MM.1S (cell line): ENCODE measurements at regions not wholly inside any gene's neighbourhood (a gene's known extent, or its start where the extent isn't known, plus 50 kb on each side); places are given as distances from the start of the nearest gene placed in this dataset.

Experiments used
- DNase-seq: peaks from one replicate; pipeline ENCODE4 v3.0.0-alpha.2; 2015
- H2AFZ ChIP-seq: fragments of 300-600 bp; sonication (generic); 2 replicates; pipeline ENCODE4 v1.6.0; 2016; ENCODE audit warnings: antibody characterized with exemption, low read length
- H3F3A ChIP-seq: fragments of 300-600 bp; sonication (generic); 2 replicates; pipeline ENCODE4 v1.6.1; 2016; ENCODE audit warnings: mild to moderate bottlenecking, antibody characterized with exemption, low read length, moderate library complexity, mixed read lengths; ENCODE audit not compliant: insufficient read depth
- H3K27ac ChIP-seq: fragments of 300-600 bp; sonication (generic); 2 replicates; pipeline ENCODE4 v1.5.1; 2016; ENCODE audit warnings: mild to moderate bottlenecking, low read length
- H3K27me3 ChIP-seq: fragments of 300-600 bp; sonication (generic); replicated peaks from 2 replicates; pipeline ENCODE4 v1.6.0; 2016; ENCODE audit warnings: low read length; ENCODE audit not compliant: insufficient read depth
- H3K36me3 ChIP-seq: fragments of 300-600 bp; sonication (generic); replicated peaks from 2 replicates; pipeline ENCODE4 v1.6.1; 2016; ENCODE audit warnings: mild to moderate bottlenecking, low read length, mixed read lengths; ENCODE audit not compliant: insufficient read depth
- H3K4me1 ChIP-seq: fragments of 300-600 bp; sonication (generic); 2 replicates; pipeline ENCODE4 v1.6.1; 2016; ENCODE audit warnings: low read length, mixed read lengths
- H3K4me2 ChIP-seq: fragments of 300-600 bp; sonication (generic); 2 replicates; pipeline ENCODE4 v1.6.0; 2016; ENCODE audit warnings: low read depth, low read length
- H3K4me3 ChIP-seq: fragments of 300-600 bp; sonication (generic); 2 replicates; pipeline ENCODE4 v1.5.1; 2016; ENCODE audit warnings: low read length, mixed read lengths
- H3K79me2 ChIP-seq: fragments of 300-600 bp; sonication (generic); 2 replicates; pipeline ENCODE4 v1.6.1; 2016; ENCODE audit warnings: mixed run types, low read length, mixed read lengths
- H3K9ac ChIP-seq: fragments of 300-600 bp; sonication (generic); 2 replicates; pipeline ENCODE4 v1.6.1; 2016; ENCODE audit warnings: low read length, mixed read lengths
- H3K9me2 ChIP-seq: fragments of 300-600 bp; sonication (generic); replicated peaks from 2 replicates; pipeline ENCODE4 v1.6.1; 2016; ENCODE audit warnings: mild to moderate bottlenecking, low read length, mixed read lengths; ENCODE audit not compliant: insufficient read depth
- H3K9me3 ChIP-seq: fragments of 300-600 bp; sonication (generic); replicated peaks from 2 replicates; pipeline ENCODE4 v1.6.1; 2016; ENCODE audit warnings: mild to moderate bottlenecking, low read length, mixed read lengths; ENCODE audit not compliant: insufficient read depth
- H4K20me1 ChIP-seq: fragments of 300-600 bp; sonication (generic); 2 replicates; pipeline ENCODE4 v1.6.1; 2016; ENCODE audit warnings: mild to moderate bottlenecking, low read length, moderate library complexity, mixed read lengths; ENCODE audit not compliant: insufficient read depth
- EZH2 ChIP-seq: fragments of 300-600 bp; sonication (generic); optimal IDR thresholded peaks from 2 replicates; pipeline ENCODE3; 2017; ENCODE audit warnings: low read depth, mild to moderate bottlenecking, antibody characterized with exemption, low read length, mixed read lengths
- EZH2phosphoT487 ChIP-seq: fragments of 300-600 bp; sonication (generic); IDR thresholded peaks from 2 replicates; pipeline ENCODE4 v1.6.1; 2018; ENCODE audit warnings: antibody characterized with exemption, low read length
- TF ChIP-seq, protein P1 (sequence below): fragments of 300-600 bp; sonication (generic); IDR thresholded peaks from 2 replicates; pipeline ENCODE4 v1.5.1; 2016; ENCODE audit warnings: antibody characterized with exemption, low read length, mixed read lengths

DNA sequence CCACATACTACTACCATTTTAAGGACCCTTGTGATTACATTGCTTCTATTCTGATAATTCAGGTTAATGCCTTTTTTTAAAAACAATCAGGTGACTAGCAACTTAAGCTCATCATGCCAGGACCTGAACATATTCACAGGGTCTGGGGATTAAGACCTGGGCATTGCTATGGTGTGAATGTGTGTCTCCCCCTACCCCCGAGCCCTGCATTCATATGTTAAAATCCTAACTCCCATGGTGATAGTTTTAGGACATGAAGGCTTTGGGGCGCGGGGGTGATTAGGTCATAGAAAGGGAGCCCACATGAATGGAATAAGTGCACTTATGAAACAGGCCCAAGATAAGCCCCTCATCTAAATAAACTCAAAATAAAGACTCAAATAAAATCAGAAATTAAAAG is 734.4 kb upstream of the PABPC4L start:
- H4K20me1 ChIP-seq = no peaks in the 10 kb centered on the region
- H3F3A ChIP-seq = no peaks in the 10 kb centered on the region
- no peak for DNase-seq
- no peaks in the 10 kb centered on the region for H3K27me3 ChIP-seq
- H3K79me2 ChIP-seq = no peaks in the 10 kb centered on the region
- H3K36me3 ChIP-seq = no peaks in the 10 kb centered on the region
- H3K4me2 ChIP-seq = no peak overlapping the region
- H3K9ac ChIP-seq = no peak overlapping the region
- H3K9me2 ChIP-seq = no peaks in the 10 kb centered on the region
- H3K9me3 ChIP-seq = no peaks in the 10 kb centered on the region
- no peak overlapping the region for H3K4me3 ChIP-seq
- H3K27ac ChIP-seq = no peak overlapping the region
- H2AFZ ChIP-seq = no peak overlapping the region
- no peaks in the 10 kb centered on the region for H3K4me1 ChIP-seq
- TF ChIP-seq EZH2phosphoT487 = no peak
- TF ChIP-seq, protein P1, sequence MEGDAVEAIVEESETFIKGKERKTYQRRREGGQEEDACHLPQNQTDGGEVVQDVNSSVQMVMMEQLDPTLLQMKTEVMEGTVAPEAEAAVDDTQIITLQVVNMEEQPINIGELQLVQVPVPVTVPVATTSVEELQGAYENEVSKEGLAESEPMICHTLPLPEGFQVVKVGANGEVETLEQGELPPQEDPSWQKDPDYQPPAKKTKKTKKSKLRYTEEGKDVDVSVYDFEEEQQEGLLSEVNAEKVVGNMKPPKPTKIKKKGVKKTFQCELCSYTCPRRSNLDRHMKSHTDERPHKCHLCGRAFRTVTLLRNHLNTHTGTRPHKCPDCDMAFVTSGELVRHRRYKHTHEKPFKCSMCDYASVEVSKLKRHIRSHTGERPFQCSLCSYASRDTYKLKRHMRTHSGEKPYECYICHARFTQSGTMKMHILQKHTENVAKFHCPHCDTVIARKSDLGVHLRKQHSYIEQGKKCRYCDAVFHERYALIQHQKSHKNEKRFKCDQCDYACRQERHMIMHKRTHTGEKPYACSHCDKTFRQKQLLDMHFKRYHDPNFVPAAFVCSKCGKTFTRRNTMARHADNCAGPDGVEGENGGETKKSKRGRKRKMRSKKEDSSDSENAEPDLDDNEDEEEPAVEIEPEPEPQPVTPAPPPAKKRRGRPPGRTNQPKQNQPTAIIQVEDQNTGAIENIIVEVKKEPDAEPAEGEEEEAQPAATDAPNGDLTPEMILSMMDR = no peak
- no peak for TF ChIP-seq EZH2

GRCh38 chr4:134935320-134935719 is 733.7 kb upstream of the PABPC4L start:
- Histone ChIP-seq H3K9ac (no peak overlapping the region), H3K36me3 (no peaks in the 10 kb centered on the region), H3K4me1 (no peaks in the 10 kb centered on the region), H3K4me2 (no peak overlapping the region), H3K9me2 (no peaks in the 10 kb centered on the region), H3K4me3 (no peak overlapping the region), H2AFZ (no peak overlapping the region), H3K27ac (no peak overlapping the region), H3K79me2 (no peaks in the 10 kb centered on the region), H3K9me3 (no peaks in the 10 kb centered on the region), H3F3A (no peaks in the 10 kb centered on the region), H3K27me3 (no peaks in the 10 kb centered on the region), H4K20me1 (no peaks in the 10 kb centered on the region)
- TF ChIP-seq EZH2phosphoT487 (no peak), EZH2 (no peak)
- TF ChIP-seq, protein P1 = peak; percentile 53
- peak; percentile 16 for DNase-seq

DNA sequence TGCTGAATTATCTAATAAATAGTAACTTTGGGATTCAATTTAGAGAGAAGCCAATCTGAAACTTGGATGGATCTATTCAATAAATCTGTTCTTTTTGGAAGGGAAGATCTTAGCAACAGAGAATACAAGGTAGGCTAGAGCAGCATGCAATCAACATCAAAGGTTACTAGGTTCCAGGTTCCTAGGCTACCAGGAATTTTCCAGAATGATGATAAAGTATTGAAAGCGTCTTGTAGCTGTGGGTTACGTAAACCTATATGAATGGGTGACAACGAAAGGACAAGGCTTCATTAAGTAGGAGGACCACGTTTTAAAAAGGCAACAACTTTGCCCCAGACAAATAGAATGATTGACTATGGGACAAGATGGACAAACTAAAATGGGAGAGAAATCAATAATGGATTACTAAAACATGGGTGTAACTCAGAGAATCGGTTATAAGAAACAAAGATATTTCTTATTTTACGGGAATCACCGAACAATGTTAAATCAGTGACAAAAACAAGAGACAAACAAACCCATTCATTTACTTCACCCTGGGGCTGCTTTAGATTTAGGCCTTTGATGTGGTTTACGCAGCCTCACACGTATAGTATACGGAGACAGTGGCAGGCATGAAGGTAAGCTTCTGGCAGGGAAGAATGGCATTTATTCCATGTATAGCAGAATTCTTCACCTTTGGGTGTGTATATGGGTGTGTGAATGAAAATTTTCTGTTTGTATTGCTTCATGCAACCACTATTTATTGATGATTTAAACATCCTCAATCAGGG is 732.6 kb upstream of the PABPC4L start:
- Histone ChIP-seq H3K27me3 (no peaks in the 10 kb centered on the region), H3K9me3 (no peaks in the 10 kb centered on the region), H3K4me3 (no peak overlapping the region), H3K4me1 (no peaks in the 10 kb centered on the region), H3F3A (no peaks in the 10 kb centered on the region), H3K36me3 (no peaks in the 10 kb centered on the region), H3K9ac (no peak overlapping the region), H3K9me2 (no peaks in the 10 kb centered on the region), H4K20me1 (no peaks in the 10 kb centered on the region), H3K4me2 (no peak overlapping the region), H3K27ac (no peak overlapping the region), H2AFZ (no peak overlapping the region), H3K79me2 (no peaks in the 10 kb centered on the region)
- TF ChIP-seq, protein P1 = no peak
- no peak for TF ChIP-seq EZH2phosphoT487
- no peak for TF ChIP-seq EZH2
- DNase-seq = no peak
